H1 (cell line): ENCODE measurements at regions not wholly inside any gene's neighbourhood (a gene's known extent, or its start where the extent isn't known, plus 50 kb on each side); places are given as distances from the start of the nearest gene placed in this dataset.

Experiments used
- BRCA1 ChIP-seq: IDR thresholded peaks from 2 replicates; pipeline ENCODE4 v1.6.1; 2012; ENCODE audit warnings: low read depth, low read length, improper control_type of control experiment
- EP300 ChIP-seq, 2 experiments: IDR thresholded peaks; 1 replicate in 1 of 2; 2 replicates in 1 of 2; pipeline ENCODE4 v1.6.1; 2011 to 2012; ENCODE audit warnings: low read depth in 2 of 2, low read length in 2 of 2, mild to moderate bottlenecking in 2 of 2, borderline replicate concordance in 1 of 2, inconsistent platforms in 1 of 2, moderate library complexity in 1 of 2
- FOSL1 ChIP-seq: IDR thresholded peaks from 2 replicates; pipeline ENCODE4 v1.6.1; 2011; ENCODE audit warnings: mild to moderate bottlenecking, low read depth, low read length, moderate library complexity; ENCODE audit not compliant: insufficient read depth
- PHF8 ChIP-seq: fragments of 200-600 bp; sonication (generic); conservative IDR thresholded peaks from 2 replicates; pipeline ENCODE4 v1.7.1; 2012; ENCODE audit warnings: low read depth, mild to moderate bottlenecking, inconsistent platforms, low read length, moderate library complexity
- POLR2A ChIP-seq, 2 experiments: IDR thresholded peaks; 1 replicate in 1 of 2; 2 replicates in 1 of 2; pipeline ENCODE4 v1.6.1; 2011; ENCODE audit warnings: low read depth in 2 of 2, low read length in 2 of 2, mild to moderate bottlenecking in 2 of 2; ENCODE audit errors: control extremely low read depth in 1 of 2
- RFX5 ChIP-seq: IDR thresholded peaks from 2 replicates; pipeline ENCODE4 v1.6.1; 2011; ENCODE audit warnings: low read depth, low read length, improper control_type of control experiment, borderline replicate concordance
- TAF1 ChIP-seq: IDR thresholded peaks from 2 replicates; pipeline ENCODE4 v1.6.1; 2011; ENCODE audit warnings: mild to moderate bottlenecking, low read depth, low read length
- TEAD4 ChIP-seq: IDR thresholded peaks from 2 replicates; pipeline ENCODE4 v1.6.1; 2012; ENCODE audit warnings: low read depth, low read length, inconsistent platforms, mixed read lengths
- YY1 ChIP-seq: IDR thresholded peaks from 2 replicates; pipeline ENCODE4 v1.6.1; 2011; ENCODE audit warnings: low read depth, mild to moderate bottlenecking, low read length
- TF ChIP-seq, protein P1 (sequence below): IDR thresholded peaks from 2 replicates; pipeline ENCODE4 v1.6.1; 2012; ENCODE audit warnings: inconsistent platforms
- TF ChIP-seq, protein P2 (sequence below): IDR thresholded peaks from 2 replicates; pipeline ENCODE4 v1.6.1; 2011; ENCODE audit warnings: low read length, improper control_type of control experiment
- TF ChIP-seq, protein P3 (sequence below), 3 experiments: IDR thresholded peaks; 1 replicate in 2 of 3; 2 replicates in 1 of 3; pipeline versions ENCODE4 v1.5.1 to v1.6.1; 2011; ENCODE audit warnings: low read length in 3 of 3, mild to moderate bottlenecking in 3 of 3, inconsistent platforms in 2 of 3, low read depth in 1 of 3, moderate library complexity in 1 of 3; ENCODE audit not compliant: insufficient read depth in 1 of 3; ENCODE audit errors: control extremely low read depth in 1 of 3

DNA sequence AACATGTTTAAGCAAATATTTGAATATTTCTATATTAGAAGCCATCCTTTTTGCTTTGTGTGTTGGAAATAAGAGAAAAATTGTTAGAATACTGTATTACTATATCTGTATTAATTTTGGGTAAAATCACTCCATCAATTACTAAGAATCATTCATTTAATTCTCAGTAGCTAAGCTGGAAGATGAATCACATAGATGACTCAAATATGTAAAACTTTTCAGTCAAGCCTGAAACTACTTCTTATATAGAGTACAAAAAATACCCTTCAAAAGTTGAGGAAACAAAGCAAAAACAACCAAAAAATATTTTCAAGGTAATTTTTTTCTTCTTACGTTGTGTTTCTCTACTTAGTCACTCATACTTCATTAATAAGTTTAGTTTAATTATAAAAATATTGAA lies 205.7 kb upstream of the ROBO1 start:
- no peak for TF ChIP-seq POLR2A (IDR thresholded peaks at IDR 0.05; ENCODE audit: control extremely low read depth in 1 of 2, low read depth in 2 of 2, low read length in 2 of 2)
- no peak for TF ChIP-seq FOSL1
- TF ChIP-seq BRCA1: no peak
- TF ChIP-seq, protein P1, sequence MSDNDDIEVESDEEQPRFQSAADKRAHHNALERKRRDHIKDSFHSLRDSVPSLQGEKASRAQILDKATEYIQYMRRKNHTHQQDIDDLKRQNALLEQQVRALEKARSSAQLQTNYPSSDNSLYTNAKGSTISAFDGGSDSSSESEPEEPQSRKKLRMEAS: no peak
- TF ChIP-seq, protein P2, sequence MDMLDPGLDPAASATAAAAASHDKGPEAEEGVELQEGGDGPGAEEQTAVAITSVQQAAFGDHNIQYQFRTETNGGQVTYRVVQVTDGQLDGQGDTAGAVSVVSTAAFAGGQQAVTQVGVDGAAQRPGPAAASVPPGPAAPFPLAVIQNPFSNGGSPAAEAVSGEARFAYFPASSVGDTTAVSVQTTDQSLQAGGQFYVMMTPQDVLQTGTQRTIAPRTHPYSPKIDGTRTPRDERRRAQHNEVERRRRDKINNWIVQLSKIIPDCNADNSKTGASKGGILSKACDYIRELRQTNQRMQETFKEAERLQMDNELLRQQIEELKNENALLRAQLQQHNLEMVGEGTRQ: no peak
- no peak for TF ChIP-seq RFX5
- TF ChIP-seq, protein P3, sequence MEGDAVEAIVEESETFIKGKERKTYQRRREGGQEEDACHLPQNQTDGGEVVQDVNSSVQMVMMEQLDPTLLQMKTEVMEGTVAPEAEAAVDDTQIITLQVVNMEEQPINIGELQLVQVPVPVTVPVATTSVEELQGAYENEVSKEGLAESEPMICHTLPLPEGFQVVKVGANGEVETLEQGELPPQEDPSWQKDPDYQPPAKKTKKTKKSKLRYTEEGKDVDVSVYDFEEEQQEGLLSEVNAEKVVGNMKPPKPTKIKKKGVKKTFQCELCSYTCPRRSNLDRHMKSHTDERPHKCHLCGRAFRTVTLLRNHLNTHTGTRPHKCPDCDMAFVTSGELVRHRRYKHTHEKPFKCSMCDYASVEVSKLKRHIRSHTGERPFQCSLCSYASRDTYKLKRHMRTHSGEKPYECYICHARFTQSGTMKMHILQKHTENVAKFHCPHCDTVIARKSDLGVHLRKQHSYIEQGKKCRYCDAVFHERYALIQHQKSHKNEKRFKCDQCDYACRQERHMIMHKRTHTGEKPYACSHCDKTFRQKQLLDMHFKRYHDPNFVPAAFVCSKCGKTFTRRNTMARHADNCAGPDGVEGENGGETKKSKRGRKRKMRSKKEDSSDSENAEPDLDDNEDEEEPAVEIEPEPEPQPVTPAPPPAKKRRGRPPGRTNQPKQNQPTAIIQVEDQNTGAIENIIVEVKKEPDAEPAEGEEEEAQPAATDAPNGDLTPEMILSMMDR (IDR thresholded peaks at IDR 0.05; ENCODE audit: control extremely low read depth in 1 of 3, insufficient read depth in 1 of 3, low read depth in 1 of 3, low read length in 3 of 3): no peak
- TF ChIP-seq PHF8: no peak
- no peak for TF ChIP-seq EP300 (IDR thresholded peaks at IDR 0.05; ENCODE audit: borderline replicate concordance in 1 of 2, low read depth in 2 of 2, low read length in 2 of 2)
- TF ChIP-seq TAF1: no peak
- TF ChIP-seq TEAD4: no peak
- no peak for TF ChIP-seq YY1
